ENCODE measurements at regions not wholly inside any gene's neighbourhood (a gene's known extent, or its start where the extent isn't known, plus 50 kb on each side); places are given as distances from the start of the nearest gene placed in this dataset.

- H3K36me3 ChIP-seq (ENCODE audit: control insufficient read depth in 2 of 2, insufficient read depth in 2 of 2, low read length in 2 of 2): no peaks in the 10 kb centered on the region
- H3K27me3 ChIP-seq (ENCODE audit: control insufficient read depth in 2 of 2, insufficient read depth in 2 of 2, low read length in 2 of 2): no peaks in the 10 kb centered on the region
- no peak overlapping the region for H3K27ac ChIP-seq (ENCODE audit: low read depth in 2 of 2, low read length in 2 of 2)
- no peaks in the 10 kb centered on the region for H3K4me1 ChIP-seq (ENCODE audit: control insufficient read depth in 2 of 2, insufficient read depth in 2 of 2, low read length in 2 of 2)
- peaks cover 0 to 2% of the 10 kb centered on the region in 2 donors for H3K9me3 ChIP-seq (ENCODE audit: control insufficient read depth in 2 of 2, low read length in 2 of 2)
- H3K4me3 ChIP-seq (ENCODE audit: low read length in 2 of 2): no peak overlapping the region
- no peak overlapping the region for H3K9ac ChIP-seq (ENCODE audit: low read depth in 1 of 2, low read length in 2 of 2)
Measured at GRCh38 chr2:66318009-66318561, 116.8 kb upstream of the MEIS1 start.

GRCh38 chr2:66317268-66317890 is 117.5 kb upstream of the MEIS1 start:
- no peaks in the 10 kb centered on the region for H3K36me3 ChIP-seq (ENCODE audit: control insufficient read depth in 2 of 2, insufficient read depth in 2 of 2, low read length in 2 of 2)
- H3K4me3 ChIP-seq (ENCODE audit: low read length in 2 of 2): no peak overlapping the region
- H3K9me3 ChIP-seq (ENCODE audit: control insufficient read depth in 2 of 2, low read length in 2 of 2): peaks cover 0 to 2% of the 10 kb centered on the region in 2 donors
- H3K4me1 ChIP-seq (ENCODE audit: control insufficient read depth in 2 of 2, insufficient read depth in 2 of 2, low read length in 2 of 2): no peaks in the 10 kb centered on the region
- H3K9ac ChIP-seq (ENCODE audit: low read depth in 1 of 2, low read length in 2 of 2): no peak overlapping the region
- no peaks in the 10 kb centered on the region for H3K27me3 ChIP-seq (ENCODE audit: control insufficient read depth in 2 of 2, insufficient read depth in 2 of 2, low read length in 2 of 2)
- no peak overlapping the region for H3K27ac ChIP-seq (ENCODE audit: low read depth in 2 of 2, low read length in 2 of 2)

GRCh38 chr2:66306483-66306882 is 128.4 kb upstream of the MEIS1 start:
- H3K9me3 ChIP-seq (ENCODE audit: control insufficient read depth in 2 of 2, low read length in 2 of 2): no peaks in the 10 kb centered on the region
- H3K9ac ChIP-seq (ENCODE audit: low read depth in 1 of 2, low read length in 2 of 2): no peak overlapping the region
- H3K36me3 ChIP-seq (ENCODE audit: control insufficient read depth in 2 of 2, insufficient read depth in 2 of 2, low read length in 2 of 2): no peaks in the 10 kb centered on the region
- no peak overlapping the region for H3K4me3 ChIP-seq (ENCODE audit: low read length in 2 of 2)
- H3K27me3 ChIP-seq (ENCODE audit: control insufficient read depth in 2 of 2, insufficient read depth in 2 of 2, low read length in 2 of 2): no peaks in the 10 kb centered on the region
- no peak overlapping the region for H3K27ac ChIP-seq (ENCODE audit: low read depth in 2 of 2, low read length in 2 of 2)
- no peaks in the 10 kb centered on the region for H3K4me1 ChIP-seq (ENCODE audit: control insufficient read depth in 2 of 2, insufficient read depth in 2 of 2, low read length in 2 of 2)

GRCh38 chr2:66305718-66306117 is 129.2 kb upstream of the MEIS1 start:
- H3K27me3 ChIP-seq (ENCODE audit: control insufficient read depth in 2 of 2, insufficient read depth in 2 of 2, low read length in 2 of 2): no peaks in the 10 kb centered on the region
- no peaks in the 10 kb centered on the region for H3K4me1 ChIP-seq (ENCODE audit: control insufficient read depth in 2 of 2, insufficient read depth in 2 of 2, low read length in 2 of 2)
- H3K36me3 ChIP-seq (ENCODE audit: control insufficient read depth in 2 of 2, insufficient read depth in 2 of 2, low read length in 2 of 2): no peaks in the 10 kb centered on the region
- H3K9ac ChIP-seq (ENCODE audit: low read depth in 1 of 2, low read length in 2 of 2): no peak overlapping the region
- no peaks in the 10 kb centered on the region for H3K9me3 ChIP-seq (ENCODE audit: control insufficient read depth in 2 of 2, low read length in 2 of 2)
- no peak overlapping the region for H3K27ac ChIP-seq (ENCODE audit: low read depth in 2 of 2, low read length in 2 of 2)
- H3K4me3 ChIP-seq (ENCODE audit: low read length in 2 of 2): no peak overlapping the region

- H3K9ac ChIP-seq (ENCODE audit: low read depth in 1 of 2, low read length in 2 of 2): no peak overlapping the region
- H3K4me3 ChIP-seq (ENCODE audit: low read length in 2 of 2): no peak overlapping the region
- H3K4me1 ChIP-seq (ENCODE audit: control insufficient read depth in 2 of 2, insufficient read depth in 2 of 2, low read length in 2 of 2): no peaks in the 10 kb centered on the region
- no peaks in the 10 kb centered on the region for H3K9me3 ChIP-seq (ENCODE audit: control insufficient read depth in 2 of 2, low read length in 2 of 2)
- H3K36me3 ChIP-seq (ENCODE audit: control insufficient read depth in 2 of 2, insufficient read depth in 2 of 2, low read length in 2 of 2): no peaks in the 10 kb centered on the region
- no peaks in the 10 kb centered on the region for H3K27me3 ChIP-seq (ENCODE audit: control insufficient read depth in 2 of 2, insufficient read depth in 2 of 2, low read length in 2 of 2)
- H3K27ac ChIP-seq (ENCODE audit: low read depth in 2 of 2, low read length in 2 of 2): no peak overlapping the region
Measured at GRCh38 chr2:66303471-66303870, 131.5 kb upstream of the MEIS1 start.

GRCh38 chr2:66301767-66302140 is 133.2 kb upstream of the MEIS1 start:
- H3K9ac ChIP-seq (ENCODE audit: low read depth in 1 of 2, low read length in 2 of 2): no peak overlapping the region
- no peak overlapping the region for H3K27ac ChIP-seq (ENCODE audit: low read depth in 2 of 2, low read length in 2 of 2)
- no peak overlapping the region for H3K4me3 ChIP-seq (ENCODE audit: low read length in 2 of 2)
- H3K36me3 ChIP-seq (ENCODE audit: control insufficient read depth in 2 of 2, insufficient read depth in 2 of 2, low read length in 2 of 2): no peaks in the 10 kb centered on the region
- no peaks in the 10 kb centered on the region for H3K9me3 ChIP-seq (ENCODE audit: control insufficient read depth in 2 of 2, low read length in 2 of 2)
- no peaks in the 10 kb centered on the region for H3K27me3 ChIP-seq (ENCODE audit: control insufficient read depth in 2 of 2, insufficient read depth in 2 of 2, low read length in 2 of 2)
- H3K4me1 ChIP-seq (ENCODE audit: control insufficient read depth in 2 of 2, insufficient read depth in 2 of 2, low read length in 2 of 2): no peaks in the 10 kb centered on the region

- no peak overlapping the region for H3K9ac ChIP-seq (ENCODE audit: low read depth in 1 of 2, low read length in 2 of 2)
- no peaks in the 10 kb centered on the region for H3K27me3 ChIP-seq (ENCODE audit: control insufficient read depth in 2 of 2, insufficient read depth in 2 of 2, low read length in 2 of 2)
- H3K9me3 ChIP-seq (ENCODE audit: control insufficient read depth in 2 of 2, low read length in 2 of 2): no peaks in the 10 kb centered on the region
- no peak overlapping the region for H3K27ac ChIP-seq (ENCODE audit: low read depth in 2 of 2, low read length in 2 of 2)
- H3K4me1 ChIP-seq (ENCODE audit: control insufficient read depth in 2 of 2, insufficient read depth in 2 of 2, low read length in 2 of 2): no peaks in the 10 kb centered on the region
- no peaks in the 10 kb centered on the region for H3K36me3 ChIP-seq (ENCODE audit: control insufficient read depth in 2 of 2, insufficient read depth in 2 of 2, low read length in 2 of 2)
- H3K4me3 ChIP-seq (ENCODE audit: low read length in 2 of 2): no peak overlapping the region
Measured at GRCh38 chr2:66301022-66301766, 133.7 kb upstream of the MEIS1 start.

GRCh38 chr2:66283787-66284186 is 151.1 kb upstream of the MEIS1 start:
- no peak overlapping the region for H3K9ac ChIP-seq (ENCODE audit: low read depth in 1 of 2, low read length in 2 of 2)
- no peak overlapping the region for H3K27ac ChIP-seq (ENCODE audit: low read depth in 2 of 2, low read length in 2 of 2)
- no peaks in the 10 kb centered on the region for H3K9me3 ChIP-seq (ENCODE audit: control insufficient read depth in 2 of 2, low read length in 2 of 2)
- H3K27me3 ChIP-seq (ENCODE audit: control insufficient read depth in 2 of 2, insufficient read depth in 2 of 2, low read length in 2 of 2): no peaks in the 10 kb centered on the region
- no peaks in the 10 kb centered on the region for H3K36me3 ChIP-seq (ENCODE audit: control insufficient read depth in 2 of 2, insufficient read depth in 2 of 2, low read length in 2 of 2)
- H3K4me1 ChIP-seq (ENCODE audit: control insufficient read depth in 2 of 2, insufficient read depth in 2 of 2, low read length in 2 of 2): no peaks in the 10 kb centered on the region
- no peak overlapping the region for H3K4me3 ChIP-seq (ENCODE audit: low read length in 2 of 2)

GRCh38 chr2:66281980-66282379 is 152.9 kb upstream of the MEIS1 start:
- H3K4me3 ChIP-seq (ENCODE audit: low read length in 2 of 2): no peak overlapping the region
- H3K9ac ChIP-seq (ENCODE audit: low read depth in 1 of 2, low read length in 2 of 2): no peak overlapping the region
- no peaks in the 10 kb centered on the region for H3K9me3 ChIP-seq (ENCODE audit: control insufficient read depth in 2 of 2, low read length in 2 of 2)

GRCh38 chr2:66279024-66279423 is 155.9 kb upstream of the MEIS1 start:
- H3K9ac ChIP-seq (ENCODE audit: low read depth in 1 of 2, low read length in 2 of 2): no peak overlapping the region
- H3K27ac ChIP-seq (ENCODE audit: low read depth in 2 of 2, low read length in 2 of 2): no peak overlapping the region
- no peak overlapping the region for H3K4me3 ChIP-seq (ENCODE audit: low read length in 2 of 2)
- H3K9me3 ChIP-seq (ENCODE audit: control insufficient read depth in 2 of 2, low read length in 2 of 2): no peaks in the 10 kb centered on the region
- H3K4me1 ChIP-seq (ENCODE audit: control insufficient read depth in 2 of 2, insufficient read depth in 2 of 2, low read length in 2 of 2): no peaks in the 10 kb centered on the region
- H3K27me3 ChIP-seq (ENCODE audit: control insufficient read depth in 2 of 2, insufficient read depth in 2 of 2, low read length in 2 of 2): no peaks in the 10 kb centered on the region
- H3K36me3 ChIP-seq (ENCODE audit: control insufficient read depth in 2 of 2, insufficient read depth in 2 of 2, low read length in 2 of 2): no peaks in the 10 kb centered on the region

More at GRCh38 chr2:66281980-66282379, 152.9 kb upstream of the MEIS1 start:
- H3K27me3 ChIP-seq (ENCODE audit: control insufficient read depth in 2 of 2, insufficient read depth in 2 of 2, low read length in 2 of 2): no peaks in the 10 kb centered on the region
- no peaks in the 10 kb centered on the region for H3K36me3 ChIP-seq (ENCODE audit: control insufficient read depth in 2 of 2, insufficient read depth in 2 of 2, low read length in 2 of 2)
- no peak overlapping the region for H3K27ac ChIP-seq (ENCODE audit: low read depth in 2 of 2, low read length in 2 of 2)
- no peaks in the 10 kb centered on the region for H3K4me1 ChIP-seq (ENCODE audit: control insufficient read depth in 2 of 2, insufficient read depth in 2 of 2, low read length in 2 of 2)

Data from mucosa of rectum (tissue), 2 donors.